ENCODE measurements at regions not wholly inside any gene's neighbourhood (a gene's known extent, or its start where the extent isn't known, plus 50 kb on each side); places are given as distances from the start of the nearest gene placed in this dataset.

GRCh38 chrX:25288676-25289075, 272.9 kb upstream of the ARX start:
- DNase-seq (ENCODE audit: low read depth, low spot score): no peak
- Histone ChIP-seq H3K27ac (ENCODE audit: control insufficient read depth, insufficient read depth) (no peak overlapping the region), H4K20me1 (ENCODE audit: control insufficient read depth, insufficient read depth) (no peaks in the 10 kb centered on the region), H3K79me2 (ENCODE audit: control insufficient read depth, insufficient read depth, low read length) (no peaks in the 10 kb centered on the region), H3K4me2 (ENCODE audit: control insufficient read depth, insufficient read depth) (no peak overlapping the region), H3K4me1 (ENCODE audit: control insufficient read depth, insufficient read depth, low read length) (no peaks in the 10 kb centered on the region), H3K36me3 (ENCODE audit: control insufficient read depth in 2 of 2, insufficient read depth in 2 of 2, low read length in 1 of 2) (no peaks in the 10 kb centered on the region), H3K4me3 (no peak overlapping the region), H3K9ac (ENCODE audit: control insufficient read depth, insufficient read depth, low read length) (no peak overlapping the region), H3K9me3 (replicated peaks; ENCODE audit: control insufficient read depth, insufficient read depth, low read length) (no peaks in the 10 kb centered on the region; the same call in 2 of the 3 replicates), H2AFZ (ENCODE audit: control insufficient read depth, low read depth, low read length) (no peak overlapping the region), H3K27me3 (replicated peaks in 1 of 2; ENCODE audit: control insufficient read depth in 2 of 2, insufficient read depth in 2 of 2, low read length in 1 of 2) (no peaks in the 10 kb centered on the region)
- in situ Hi-C loops (cut with MboI): no loop called here
- SMC1A ChIA-PET (ENCODE audit: uncharacterized antibody, unreplicated experiment): no interaction called here
- no peak for ATAC-seq
- TF ChIP-seq HDGF (IDR thresholded peaks at IDR 0.05) (no peak), ZBED1 (IDR thresholded peaks at IDR 0.05; ENCODE audit: borderline replicate concordance) (no peak), RELA (IDR thresholded peaks at IDR 0.05; ENCODE audit: borderline replicate concordance, partially characterized antibody) (no peak), NRF1 (conservative IDR thresholded peaks at IDR 0.05; ENCODE audit: low read depth, low read length) (no peak), POLR2AphosphoS2 (IDR thresholded peaks at IDR 0.05; ENCODE audit: low read depth, low read length) (no peak), RAD51 (IDR thresholded peaks at IDR 0.05) (no peak)
- TF ChIP-seq, protein P1, sequence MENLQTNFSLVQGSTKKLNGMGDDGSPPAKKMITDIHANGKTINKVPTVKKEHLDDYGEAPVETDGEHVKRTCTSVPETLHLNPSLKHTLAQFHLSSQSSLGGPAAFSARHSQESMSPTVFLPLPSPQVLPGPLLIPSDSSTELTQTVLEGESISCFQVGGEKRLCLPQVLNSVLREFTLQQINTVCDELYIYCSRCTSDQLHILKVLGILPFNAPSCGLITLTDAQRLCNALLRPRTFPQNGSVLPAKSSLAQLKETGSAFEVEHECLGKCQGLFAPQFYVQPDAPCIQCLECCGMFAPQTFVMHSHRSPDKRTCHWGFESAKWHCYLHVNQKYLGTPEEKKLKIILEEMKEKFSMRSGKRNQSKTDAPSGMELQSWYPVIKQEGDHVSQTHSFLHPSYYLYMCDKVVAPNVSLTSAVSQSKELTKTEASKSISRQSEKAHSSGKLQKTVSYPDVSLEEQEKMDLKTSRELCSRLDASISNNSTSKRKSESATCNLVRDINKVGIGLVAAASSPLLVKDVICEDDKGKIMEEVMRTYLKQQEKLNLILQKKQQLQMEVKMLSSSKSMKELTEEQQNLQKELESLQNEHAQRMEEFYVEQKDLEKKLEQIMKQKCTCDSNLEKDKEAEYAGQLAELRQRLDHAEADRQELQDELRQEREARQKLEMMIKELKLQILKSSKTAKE (IDR thresholded peaks at IDR 0.05; ENCODE audit: low read depth, poor library complexity, severe bottlenecking): no peak
- intact Hi-C loops (cut with micrococcal nuclease; ENCODE audit: unreplicated experiment): no loop called here
- RAD21 ChIA-PET (ENCODE audit: unreplicated experiment): no interaction called here
- BruUV-seq (replicated peaks): no TSS peak
- CTCF ChIA-PET: no interaction called here
- no peak for FAIRE-seq
- WGBS (ENCODE audit: insufficient coverage, insufficient replicate concordance, low lambda C conversion rate, missing lambda C conversion rate): 0% methylated on average over 1 of the region's 1 CpG
- POLR2A ChIA-PET: no interaction called here

GRCh38 chrX:25287521-25287920, 271.8 kb upstream of the ARX start:
- no peak overlapping the region for H2AFZ ChIP-seq (ENCODE audit: control insufficient read depth, low read depth, low read length)
- in situ Hi-C loops (cut with MboI): no loop called here
- H3K9ac ChIP-seq (ENCODE audit: control insufficient read depth, insufficient read depth, low read length): no peak overlapping the region
- no peak overlapping the region for H3K27ac ChIP-seq (ENCODE audit: control insufficient read depth, insufficient read depth)
- no peaks in the 10 kb centered on the region for H3K27me3 ChIP-seq (replicated peaks in 1 of 2; ENCODE audit: control insufficient read depth in 2 of 2, insufficient read depth in 2 of 2, low read length in 1 of 2)
- FAIRE-seq (no peak), DNase-seq (ENCODE audit: low read depth, low spot score) (no peak), ATAC-seq (no peak)
- POLR2A ChIA-PET: no interaction called here
- RAD21 ChIA-PET (ENCODE audit: unreplicated experiment): no interaction called here
- no peak overlapping the region for H3K4me2 ChIP-seq (ENCODE audit: control insufficient read depth, insufficient read depth)
- H3K36me3 ChIP-seq (ENCODE audit: control insufficient read depth in 2 of 2, insufficient read depth in 2 of 2, low read length in 1 of 2): no peaks in the 10 kb centered on the region
- H3K79me2 ChIP-seq (ENCODE audit: control insufficient read depth, insufficient read depth, low read length): no peaks in the 10 kb centered on the region
- intact Hi-C loops (cut with micrococcal nuclease; ENCODE audit: unreplicated experiment): no loop called here
- H3K4me3 ChIP-seq: no peak overlapping the region
- H4K20me1 ChIP-seq (ENCODE audit: control insufficient read depth, insufficient read depth): no peaks in the 10 kb centered on the region
- CTCF ChIA-PET: no interaction called here
- WGBS (ENCODE audit: insufficient coverage, insufficient replicate concordance, low lambda C conversion rate, missing lambda C conversion rate): 40% methylated on average over 1 of the region's 1 CpG
- H3K4me1 ChIP-seq (ENCODE audit: control insufficient read depth, insufficient read depth, low read length): no peaks in the 10 kb centered on the region
- no TSS peak for BruUV-seq (replicated peaks)
- no peaks in the 10 kb centered on the region; the same call in 2 of the 3 replicates for H3K9me3 ChIP-seq (replicated peaks; ENCODE audit: control insufficient read depth, insufficient read depth, low read length)
- SMC1A ChIA-PET (ENCODE audit: uncharacterized antibody, unreplicated experiment): no interaction called here
- TF ChIP-seq, protein P2, sequence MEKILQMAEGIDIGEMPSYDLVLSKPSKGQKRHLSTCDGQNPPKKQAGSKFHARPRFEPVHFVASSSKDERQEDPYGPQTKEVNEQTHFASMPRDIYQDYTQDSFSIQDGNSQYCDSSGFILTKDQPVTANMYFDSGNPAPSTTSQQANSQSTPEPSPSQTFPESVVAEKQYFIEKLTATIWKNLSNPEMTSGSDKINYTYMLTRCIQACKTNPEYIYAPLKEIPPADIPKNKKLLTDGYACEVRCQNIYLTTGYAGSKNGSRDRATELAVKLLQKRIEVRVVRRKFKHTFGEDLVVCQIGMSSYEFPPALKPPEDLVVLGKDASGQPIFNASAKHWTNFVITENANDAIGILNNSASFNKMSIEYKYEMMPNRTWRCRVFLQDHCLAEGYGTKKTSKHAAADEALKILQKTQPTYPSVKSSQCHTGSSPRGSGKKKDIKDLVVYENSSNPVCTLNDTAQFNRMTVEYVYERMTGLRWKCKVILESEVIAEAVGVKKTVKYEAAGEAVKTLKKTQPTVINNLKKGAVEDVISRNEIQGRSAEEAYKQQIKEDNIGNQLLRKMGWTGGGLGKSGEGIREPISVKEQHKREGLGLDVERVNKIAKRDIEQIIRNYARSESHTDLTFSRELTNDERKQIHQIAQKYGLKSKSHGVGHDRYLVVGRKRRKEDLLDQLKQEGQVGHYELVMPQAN (conservative IDR thresholded peaks at IDR 0.05): no peak
- no peak for TF ChIP-seq BRCA1 (IDR thresholded peaks at IDR 0.05; ENCODE audit: low read depth, low read length)
- TF ChIP-seq GABPA (IDR thresholded peaks at IDR 0.05; ENCODE audit: low read depth): no peak
- TF ChIP-seq, protein P3, sequence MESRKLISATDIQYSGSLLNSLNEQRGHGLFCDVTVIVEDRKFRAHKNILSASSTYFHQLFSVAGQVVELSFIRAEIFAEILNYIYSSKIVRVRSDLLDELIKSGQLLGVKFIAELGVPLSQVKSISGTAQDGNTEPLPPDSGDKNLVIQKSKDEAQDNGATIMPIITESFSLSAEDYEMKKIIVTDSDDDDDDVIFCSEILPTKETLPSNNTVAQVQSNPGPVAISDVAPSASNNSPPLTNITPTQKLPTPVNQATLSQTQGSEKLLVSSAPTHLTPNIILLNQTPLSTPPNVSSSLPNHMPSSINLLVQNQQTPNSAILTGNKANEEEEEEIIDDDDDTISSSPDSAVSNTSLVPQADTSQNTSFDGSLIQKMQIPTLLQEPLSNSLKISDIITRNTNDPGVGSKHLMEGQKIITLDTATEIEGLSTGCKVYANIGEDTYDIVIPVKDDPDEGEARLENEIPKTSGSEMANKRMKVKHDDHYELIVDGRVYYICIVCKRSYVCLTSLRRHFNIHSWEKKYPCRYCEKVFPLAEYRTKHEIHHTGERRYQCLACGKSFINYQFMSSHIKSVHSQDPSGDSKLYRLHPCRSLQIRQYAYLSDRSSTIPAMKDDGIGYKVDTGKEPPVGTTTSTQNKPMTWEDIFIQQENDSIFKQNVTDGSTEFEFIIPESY (IDR thresholded peaks at IDR 0.05): no peak
